H9 (cell line): ENCODE measurements at regions not wholly inside any gene's neighbourhood (a gene's known extent, or its start where the extent isn't known, plus 50 kb on each side); places are given as distances from the start of the nearest gene placed in this dataset.

Source experiments
- DNase-seq: peaks from one replicate; pipeline ENCODE4 v3.0.0-alpha.2; 2017
- H2AFZ ChIP-seq: one replicate; pipeline ENCODE4 v1.6.1; 2013; ENCODE audit warnings: mild to moderate bottlenecking, low read length, control low read depth, moderate library complexity
- H2AK5ac ChIP-seq: 2 replicates; pipeline ENCODE4 v1.6.1; 2013; ENCODE audit warnings: low read length, control low read depth, mixed read lengths; ENCODE audit not compliant: insufficient read length
- H2BK120ac ChIP-seq: one replicate; pipeline ENCODE4 v1.6.1; 2013; ENCODE audit warnings: low read depth, mild to moderate bottlenecking, low read length, control low read depth, inconsistent platforms; ENCODE audit not compliant: poor library complexity, severe bottlenecking
- H2BK12ac ChIP-seq: 2 replicates; pipeline ENCODE4 v1.6.1; 2013; ENCODE audit warnings: low read length, control low read depth, mixed read lengths, low read depth; ENCODE audit not compliant: insufficient read length
- H2BK15ac ChIP-seq: 2 replicates; pipeline ENCODE4 v1.6.1; 2013; ENCODE audit warnings: low read depth, low read length, control low read depth
- H2BK20ac ChIP-seq: one replicate; pipeline ENCODE4 v1.6.1; 2013; ENCODE audit warnings: low read depth, mild to moderate bottlenecking, low read length, control low read depth, inconsistent platforms; ENCODE audit not compliant: poor library complexity, severe bottlenecking
- H2BK5ac ChIP-seq: 2 replicates; pipeline ENCODE4 v1.6.1; 2013; ENCODE audit warnings: low read length, control low read depth, mixed read lengths; ENCODE audit not compliant: insufficient read length
- H3K14ac ChIP-seq: 2 replicates; pipeline ENCODE4 v1.6.1; 2013; ENCODE audit warnings: low read length, control low read depth; ENCODE audit not compliant: insufficient read depth
- H3K18ac ChIP-seq: 2 replicates; pipeline ENCODE4 v1.6.1; 2013; ENCODE audit warnings: low read depth, mild to moderate bottlenecking, mixed read lengths, low read length, control low read depth; ENCODE audit not compliant: insufficient read length
- H3K23ac ChIP-seq: 2 replicates; pipeline ENCODE4 v1.6.1; 2013; ENCODE audit warnings: low read length, control low read depth, mixed read lengths, low read depth; ENCODE audit not compliant: insufficient read length
- H3K23me2 ChIP-seq: 2 replicates; pipeline ENCODE4 v1.6.1; 2013; ENCODE audit warnings: low read depth, mild to moderate bottlenecking, mixed read lengths, low read length, control low read depth; ENCODE audit not compliant: insufficient read length, poor library complexity, severe bottlenecking
- H3K27ac ChIP-seq: 2 replicates; pipeline ENCODE4 v1.5.1; 2013; ENCODE audit warnings: low read length, control low read depth, mixed read lengths, low read depth; ENCODE audit not compliant: insufficient read length
- H3K27me3 ChIP-seq: 2 replicates; pipeline ENCODE4 v1.6.1; 2013; ENCODE audit warnings: low read length, control low read depth, inconsistent platforms; ENCODE audit not compliant: insufficient read depth
- H3K4ac ChIP-seq: 2 replicates; pipeline ENCODE4 v1.6.1; 2013; ENCODE audit warnings: low read depth, mild to moderate bottlenecking, control low read depth, inconsistent platforms, low read length, moderate library complexity
- H3K4me1 ChIP-seq: 2 replicates; pipeline ENCODE4 v1.6.1; 2013; ENCODE audit warnings: low read length, control low read depth, inconsistent platforms; ENCODE audit not compliant: insufficient read depth
- H3K4me2 ChIP-seq: 2 replicates; pipeline ENCODE4 v1.6.1; 2013; ENCODE audit warnings: low read length, control low read depth, mixed read lengths; ENCODE audit not compliant: insufficient read length, insufficient read depth
- H3K56ac ChIP-seq: 2 replicates; pipeline ENCODE4 v1.6.1; 2013; ENCODE audit warnings: low read depth, mild to moderate bottlenecking, mixed read lengths, low read length, control low read depth; ENCODE audit not compliant: insufficient read length
- H3K79me1 ChIP-seq: 2 replicates; pipeline ENCODE4 v1.6.1; 2013; ENCODE audit warnings: low read depth, mild to moderate bottlenecking, moderate library complexity, low read length, control low read depth, inconsistent platforms; ENCODE audit not compliant: insufficient read depth, poor library complexity, severe bottlenecking
- H3K79me2 ChIP-seq: 2 replicates; pipeline ENCODE4 v1.6.1; 2013; ENCODE audit warnings: low read length, control low read depth, inconsistent platforms; ENCODE audit not compliant: insufficient read depth
- H3K9ac ChIP-seq: 2 replicates; pipeline ENCODE4 v1.6.1; 2013; ENCODE audit warnings: low read length, control low read depth, mixed read lengths; ENCODE audit not compliant: insufficient read length; ENCODE audit errors: extremely low read depth
- H3K9me3 ChIP-seq: one replicate; pipeline ENCODE4 v1.6.1; 2013; ENCODE audit warnings: low read depth, low read length, inconsistent platforms; ENCODE audit not compliant: control insufficient read depth
- H3T11ph ChIP-seq: one replicate; pipeline ENCODE4 v1.6.1; 2013; ENCODE audit warnings: mild to moderate bottlenecking, low read length, control low read depth, inconsistent platforms
- H4K20me1 ChIP-seq: one replicate; pipeline ENCODE4 v1.6.1; 2013; ENCODE audit not compliant: control insufficient read depth, insufficient read length, insufficient read depth
- H4K5ac ChIP-seq: 2 replicates; pipeline ENCODE4 v1.6.1; 2013; ENCODE audit warnings: low read depth, mild to moderate bottlenecking, mixed read lengths, low read length, control low read depth; ENCODE audit not compliant: insufficient read length
- H4K8ac ChIP-seq: replicated peaks from 2 replicates; pipeline ENCODE4 v1.6.1; 2013; ENCODE audit warnings: low read length, control low read depth, mixed read lengths, low read depth; ENCODE audit not compliant: insufficient read length
- H4K91ac ChIP-seq: 2 replicates; pipeline ENCODE4 v1.6.1; 2013; ENCODE audit warnings: low read depth, mild to moderate bottlenecking, moderate library complexity, mixed read lengths, low read length, control low read depth; ENCODE audit not compliant: insufficient read length
- H3K27ac Mint-ChIP-seq, 3 experiments: 2 replicates in 2 of 3; 3 replicates in 1 of 3; pipeline ENCODE4 v1.8.0; 2020 to 2021; ENCODE audit warnings: mixed read lengths in 3 of 3, mild to moderate bottlenecking in 1 of 3, moderate library complexity in 1 of 3
- H3K27me3 Mint-ChIP-seq: 2 replicates; pipeline ENCODE4 v1.8.0; 2021; ENCODE audit warnings: low read depth, mild to moderate bottlenecking, moderate library complexity, mixed read lengths
- H3K36me3 Mint-ChIP-seq, 3 experiments: 2 replicates in 2 of 3; 3 replicates in 1 of 3; pipeline ENCODE4 v1.8.0; 2020 to 2021; ENCODE audit warnings: low read depth in 3 of 3, mixed read lengths in 3 of 3; ENCODE audit not compliant: insufficient read depth in 1 of 3
- H3K4me1 Mint-ChIP-seq, 2 experiments: 2 replicates each; pipeline ENCODE4 v1.8.0; 2020; ENCODE audit warnings: mixed read lengths in 2 of 2
- H3K4me3 Mint-ChIP-seq, 2 experiments: 2 replicates in 1 of 2; 3 replicates in 1 of 2; pipeline ENCODE4 v1.8.0; 2020 to 2021; ENCODE audit warnings: mild to moderate bottlenecking in 2 of 2, mixed read lengths in 2 of 2, moderate library complexity in 1 of 2
- H3K9me3 Mint-ChIP-seq, 2 experiments: 2 replicates in 1 of 2; 3 replicates in 1 of 2; pipeline ENCODE4 v1.8.0; 2020; ENCODE audit warnings: mild to moderate bottlenecking in 2 of 2, mixed read lengths in 2 of 2, moderate library complexity in 1 of 2
- CTCF ChIP-seq: fragments of 200-600 bp; sonication (generic); conservative IDR thresholded peaks from 3 replicates; pipeline ENCODE4 v1.8.0; 2021; ENCODE audit warnings: antibody characterized with exemption, mild to moderate bottlenecking
- WGBS: extraction: QIAGEN DNeasy Blood & Tissue Kit; methylation state at CpG from one replicate; pipeline ENCODE4 v1.1.7; 2013; ENCODE audit warnings: missing lambda C conversion rate, low lambda C conversion rate, mixed read lengths; ENCODE audit not compliant: insufficient read length; ENCODE audit errors: extremely low coverage; 5-methylcytosine and 5-hydroxymethylcytosine counted together

- H3K27me3 ChIP-seq: no peaks in the 10 kb centered on the region
- no peak for TF ChIP-seq CTCF
- no peak overlapping the region for H2AFZ ChIP-seq
- H2BK12ac ChIP-seq: no peak overlapping the region
- no peaks in the 10 kb centered on the region for H3K79me1 ChIP-seq
- H3K27ac Mint-ChIP-seq: no peak overlapping the region; a peak in 1 of 7 replicates
- H2BK20ac ChIP-seq: no peak overlapping the region
- H4K5ac ChIP-seq: no peak overlapping the region
- peaks cover 3 to 15% of the 10 kb centered on the region in 2 experiments; a peak in 3 of 4 replicates for H3K4me1 Mint-ChIP-seq
- H3K4me2 ChIP-seq: no peak overlapping the region
- H3K27me3 Mint-ChIP-seq: peaks cover 16% of the 10 kb centered on the region
- WGBS: no CpG with 5 or more reads among the region's 27 CpGs
- H4K91ac ChIP-seq: no peak overlapping the region
- no peak overlapping the region for H3K18ac ChIP-seq
- no peak overlapping the region for H3K4me3 Mint-ChIP-seq
- no peaks in the 10 kb centered on the region for H3K9me3 ChIP-seq
- H3K23ac ChIP-seq: no peak overlapping the region
- no peak overlapping the region for H4K8ac ChIP-seq
- DNase-seq: no peak
- no peaks in the 10 kb centered on the region for H3K79me2 ChIP-seq
- no peak overlapping the region for H2BK120ac ChIP-seq
- no peak overlapping the region for H3K14ac ChIP-seq
- H3K4me1 ChIP-seq: no peaks in the 10 kb centered on the region
- no peak overlapping the region for H2BK15ac ChIP-seq
- no peak overlapping the region for H3K27ac ChIP-seq
- H3T11ph ChIP-seq: no peak overlapping the region
- no peak overlapping the region for H3K9ac ChIP-seq
- H3K9me3 Mint-ChIP-seq: peaks cover 3 to 8% of the 10 kb centered on the region in 2 experiments; a peak in 3 of 5 replicates
- H3K23me2 ChIP-seq: no peaks in the 10 kb centered on the region
- peaks cover 0 to 4% (median 3%) of the 10 kb centered on the region in 3 experiments; a peak in 3 of 7 replicates for H3K36me3 Mint-ChIP-seq
- no peak overlapping the region for H2AK5ac ChIP-seq
- H4K20me1 ChIP-seq: no peaks in the 10 kb centered on the region
- no peak overlapping the region for H3K56ac ChIP-seq
- H3K4ac ChIP-seq: no peak overlapping the region
- H2BK5ac ChIP-seq: no peak overlapping the region
Measured at GRCh38 chr10:132470410-132471124, 67.0 kb upstream of the INPP5A start.
